SK-N-SH treated with all-trans-retinoic acid at 6 μM for 48 hours (cell line): ENCODE measurements at regions not wholly inside any gene's neighbourhood (a gene's known extent, or its start where the extent isn't known, plus 50 kb on each side); places are given as distances from the start of the nearest gene placed in this dataset.

ENCODE experiments used
- ARNTL ChIP-seq: fragments of 450-650 bp; formaldehyde crosslinking; IDR thresholded peaks from 2 replicates; pipeline ENCODE4 v1.5.0; 2020; ENCODE audit warnings: low read depth, mild to moderate bottlenecking, moderate library complexity, borderline replicate concordance
- BACH2 ChIP-seq: fragments of 250-450 bp; sonication (Bioruptor Pico); IDR thresholded peaks from 2 replicates; pipeline ENCODE4 v1.9.0; 2021; ENCODE audit warnings: mild to moderate bottlenecking, borderline replicate concordance
- PATZ1 ChIP-seq: fragments of 250-450 bp; sonication (Bioruptor Pico); IDR thresholded peaks from 2 replicates; pipeline ENCODE4 v1.8.0; 2020; ENCODE audit warnings: mild to moderate bottlenecking, moderate library complexity, borderline replicate concordance
- TCF4 ChIP-seq: fragments of 250-450 bp; sonication (Bioruptor Pico); IDR thresholded peaks from 2 replicates; pipeline ENCODE4 v1.8.0; 2021; ENCODE audit warnings: mild to moderate bottlenecking, moderate library complexity, borderline replicate concordance
- ZC3H10 ChIP-seq: fragments of 250-450 bp; sonication (Bioruptor Pico); IDR thresholded peaks from 2 replicates; pipeline ENCODE4 v1.5.1; 2021; ENCODE audit warnings: mild to moderate bottlenecking, moderate library complexity
- ZNF565 ChIP-seq: fragments of 450-650 bp; formaldehyde crosslinking; conservative IDR thresholded peaks from 2 replicates; pipeline ENCODE4 v1.5.0; 2020; ENCODE audit warnings: low read depth, mild to moderate bottlenecking, moderate library complexity
- ZNF70 ChIP-seq: fragments of 450-650 bp; formaldehyde crosslinking; IDR thresholded peaks from 2 replicates; pipeline ENCODE4 v1.5.0; 2020; ENCODE audit warnings: mild to moderate bottlenecking, moderate library complexity
- TF ChIP-seq, protein P1 (sequence below): fragments of 250-450 bp; sonication (Bioruptor Pico); IDR thresholded peaks from 2 replicates; pipeline ENCODE4 v1.8.0; 2021; ENCODE audit warnings: low read depth, mild to moderate bottlenecking, moderate library complexity, borderline replicate concordance
- TF ChIP-seq, protein P2 (sequence below): fragments of 250-450 bp; sonication (Bioruptor Pico); IDR thresholded peaks from 2 replicates; pipeline ENCODE4 v1.5.0; 2020; ENCODE audit warnings: mild to moderate bottlenecking, moderate library complexity

DNA sequence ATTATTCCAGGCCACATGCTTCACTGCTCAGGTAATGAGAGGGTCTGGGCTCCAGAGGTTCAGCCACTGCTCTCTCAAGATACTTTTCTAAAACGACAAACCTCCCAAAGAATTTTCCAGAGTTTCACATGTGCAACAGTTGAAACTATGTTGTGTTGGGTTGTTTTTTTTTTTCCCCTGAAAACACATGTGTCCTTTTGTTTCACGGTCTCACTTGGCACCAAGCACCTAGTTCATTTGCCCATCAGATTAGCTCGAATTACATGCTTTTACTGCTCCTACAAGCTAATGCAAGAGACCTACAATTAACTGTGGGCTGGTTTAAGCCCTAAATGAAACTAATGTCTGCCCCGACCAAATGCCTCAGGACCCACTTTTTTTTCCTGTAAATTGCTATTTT, 313.3 kb downstream of the FGFR2 start:
- TF ChIP-seq BACH2 (no peak), ARNTL (CRISPR knock-in tag) (no peak), ZNF565 (CRISPR knock-in tag) (no peak), PATZ1 (CRISPR knock-in tag) (no peak), ZNF70 (CRISPR knock-in tag) (no peak), ZC3H10 (CRISPR knock-in tag) (no peak), TCF4 (peak; percentile 44; the same call in 1 of the 2 replicates)
- TF ChIP-seq, protein P1, sequence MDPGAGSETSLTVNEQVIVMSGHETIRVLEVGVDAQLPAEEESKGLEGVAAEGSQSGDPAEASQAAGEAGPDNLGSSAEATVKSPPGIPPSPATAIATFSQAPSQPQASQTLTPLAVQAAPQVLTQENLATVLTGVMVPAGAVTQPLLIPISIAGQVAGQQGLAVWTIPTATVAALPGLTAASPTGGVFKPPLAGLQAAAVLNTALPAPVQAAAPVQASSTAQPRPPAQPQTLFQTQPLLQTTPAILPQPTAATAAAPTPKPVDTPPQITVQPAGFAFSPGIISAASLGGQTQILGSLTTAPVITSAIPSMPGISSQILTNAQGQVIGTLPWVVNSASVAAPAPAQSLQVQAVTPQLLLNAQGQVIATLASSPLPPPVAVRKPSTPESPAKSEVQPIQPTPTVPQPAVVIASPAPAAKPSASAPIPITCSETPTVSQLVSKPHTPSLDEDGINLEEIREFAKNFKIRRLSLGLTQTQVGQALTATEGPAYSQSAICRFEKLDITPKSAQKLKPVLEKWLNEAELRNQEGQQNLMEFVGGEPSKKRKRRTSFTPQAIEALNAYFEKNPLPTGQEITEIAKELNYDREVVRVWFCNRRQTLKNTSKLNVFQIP (CRISPR knock-in tag): no peak
- TF ChIP-seq, protein P2, sequence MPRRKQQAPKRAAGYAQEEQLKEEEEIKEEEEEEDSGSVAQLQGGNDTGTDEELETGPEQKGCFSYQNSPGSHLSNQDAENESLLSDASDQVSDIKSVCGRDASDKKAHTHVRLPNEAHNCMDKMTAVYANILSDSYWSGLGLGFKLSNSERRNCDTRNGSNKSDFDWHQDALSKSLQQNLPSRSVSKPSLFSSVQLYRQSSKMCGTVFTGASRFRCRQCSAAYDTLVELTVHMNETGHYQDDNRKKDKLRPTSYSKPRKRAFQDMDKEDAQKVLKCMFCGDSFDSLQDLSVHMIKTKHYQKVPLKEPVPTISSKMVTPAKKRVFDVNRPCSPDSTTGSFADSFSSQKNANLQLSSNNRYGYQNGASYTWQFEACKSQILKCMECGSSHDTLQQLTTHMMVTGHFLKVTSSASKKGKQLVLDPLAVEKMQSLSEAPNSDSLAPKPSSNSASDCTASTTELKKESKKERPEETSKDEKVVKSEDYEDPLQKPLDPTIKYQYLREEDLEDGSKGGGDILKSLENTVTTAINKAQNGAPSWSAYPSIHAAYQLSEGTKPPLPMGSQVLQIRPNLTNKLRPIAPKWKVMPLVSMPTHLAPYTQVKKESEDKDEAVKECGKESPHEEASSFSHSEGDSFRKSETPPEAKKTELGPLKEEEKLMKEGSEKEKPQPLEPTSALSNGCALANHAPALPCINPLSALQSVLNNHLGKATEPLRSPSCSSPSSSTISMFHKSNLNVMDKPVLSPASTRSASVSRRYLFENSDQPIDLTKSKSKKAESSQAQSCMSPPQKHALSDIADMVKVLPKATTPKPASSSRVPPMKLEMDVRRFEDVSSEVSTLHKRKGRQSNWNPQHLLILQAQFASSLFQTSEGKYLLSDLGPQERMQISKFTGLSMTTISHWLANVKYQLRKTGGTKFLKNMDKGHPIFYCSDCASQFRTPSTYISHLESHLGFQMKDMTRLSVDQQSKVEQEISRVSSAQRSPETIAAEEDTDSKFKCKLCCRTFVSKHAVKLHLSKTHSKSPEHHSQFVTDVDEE (CRISPR knock-in tag): 0 out of 2 replicates have a peak, but pooled peaks have one; percentile 30
